Vagina (tissue), 2 donors: ENCODE measurements at regions not wholly inside any gene's neighbourhood (a gene's known extent, or its start where the extent isn't known, plus 50 kb on each side); places are given as distances from the start of the nearest gene placed in this dataset.

Experiments
- DNase-seq, 2 donors: peaks; one replicate each; pipeline ENCODE4 v3.0.0-alpha.2; 2017; ENCODE audit errors: extremely low spot score in 2 of 2
- H3K27ac ChIP-seq: fragments of 200-600 bp; sonication (generic); one replicate; pipeline ENCODE4 v1.5.1; 2019
- H3K27me3 ChIP-seq: fragments of 200-600 bp; sonication (generic); one replicate; pipeline ENCODE4 v1.5.1; 2019
- H3K36me3 ChIP-seq, 2 donors: fragments of 200-600 bp; sonication (generic); one replicate each; pipeline ENCODE4 v1.5.1; 2017 to 2019
- H3K4me1 ChIP-seq: fragments of 200-600 bp; sonication (generic); one replicate; pipeline ENCODE4 v1.5.1; 2019
- H3K4me3 ChIP-seq, 2 donors: fragments of 200-600 bp; sonication (generic); 1 replicate in 1 of 2; 2 replicates in 1 of 2; pipeline ENCODE4 v1.5.1; 2016 to 2019
- H3K9me3 ChIP-seq: fragments of 200-600 bp; sonication (generic); one replicate; pipeline ENCODE4 v1.5.1; 2019
- CTCF ChIP-seq, 3 experiments: fragments of 450-650 bp in 2 of 3; fragments of 200-600 bp in 1 of 3; sonication (generic) in 1 of 3; IDR thresholded peaks; one replicate each; pipeline ENCODE4 v1.5.1; 2017 to 2019; ENCODE audit warnings: antibody characterized with exemption in 3 of 3, mild to moderate bottlenecking in 2 of 3, moderate library complexity in 2 of 3
- POLR2A ChIP-seq, 2 donors: fragments of 450-650 bp; IDR thresholded peaks; one replicate each; pipeline ENCODE4 v1.6.1; 2017; ENCODE audit warnings: antibody characterized with exemption in 2 of 2, mild to moderate bottlenecking in 2 of 2, moderate library complexity in 2 of 2
- POLR2AphosphoS5 ChIP-seq, 2 donors: sonication (generic); formaldehyde crosslinking; IDR thresholded peaks; one replicate each; pipeline ENCODE4 v1.9.0; 2017; ENCODE audit warnings: antibody characterized with exemption in 2 of 2, mild to moderate bottlenecking in 2 of 2, low read depth in 1 of 2; ENCODE audit not compliant: insufficient read depth in 1 of 2
- intact Hi-C: fragments of 100-400 bp; cut with DNase I; formaldehyde crosslinking; loops from one replicate; pipeline ENCODE4 v1.15.1; 2023

- intact Hi-C loops: no loop called here
- Histone ChIP-seq H3K27me3 (no peaks in the 10 kb centered on the region), H3K9me3 (no peaks in the 10 kb centered on the region), H3K36me3 (no peaks in the 10 kb centered on the region), H3K27ac (no peak overlapping the region), H3K4me1 (no peaks in the 10 kb centered on the region), H3K4me3 (no peak overlapping the region)
- no peak for TF ChIP-seq POLR2AphosphoS5 (IDR thresholded peaks at IDR 0.05; ENCODE audit: insufficient read depth in 1 of 2, low read depth in 1 of 2)
- no peak for TF ChIP-seq CTCF (IDR thresholded peaks at IDR 0.05)
- no peak for TF ChIP-seq POLR2A (IDR thresholded peaks at IDR 0.05)
- no peak for DNase-seq
Measured at GRCh38 chr11:42205518-42205917, 746.1 kb upstream of the LRRC4C start.

GRCh38 chr11:42225664-42226063 lies 766.2 kb upstream of the LRRC4C start:
- Histone ChIP-seq H3K4me3 (no peak overlapping the region), H3K9me3 (no peaks in the 10 kb centered on the region), H3K36me3 (no peaks in the 10 kb centered on the region), H3K27me3 (no peaks in the 10 kb centered on the region), H3K4me1 (no peaks in the 10 kb centered on the region), H3K27ac (no peak overlapping the region)
- intact Hi-C loops: no loop called here
- DNase-seq: no peak
- TF ChIP-seq POLR2AphosphoS5 (IDR thresholded peaks at IDR 0.05; ENCODE audit: insufficient read depth in 1 of 2, low read depth in 1 of 2) (no peak), POLR2A (IDR thresholded peaks at IDR 0.05) (no peak), CTCF (IDR thresholded peaks at IDR 0.05) (no peak)

- no peak for TF ChIP-seq POLR2AphosphoS5 (IDR thresholded peaks at IDR 0.05; ENCODE audit: insufficient read depth in 1 of 2, low read depth in 1 of 2)
- TF ChIP-seq CTCF (IDR thresholded peaks at IDR 0.05): no peak
- TF ChIP-seq POLR2A (IDR thresholded peaks at IDR 0.05): no peak
- Histone ChIP-seq H3K27ac (no peak overlapping the region), H3K36me3 (no peaks in the 10 kb centered on the region), H3K4me3 (no peak overlapping the region), H3K4me1 (no peaks in the 10 kb centered on the region), H3K27me3 (no peaks in the 10 kb centered on the region), H3K9me3 (no peaks in the 10 kb centered on the region)
- intact Hi-C loops: no loop called here
- no peak for DNase-seq
Measured at GRCh38 chr11:42232673-42233072, 773.2 kb upstream of the LRRC4C start.

- intact Hi-C loops: no loop called here
Measured at GRCh38 chr11:42234451-42234951, 775.0 kb upstream of the LRRC4C start.

More at GRCh38 chr11:42234451-42234951, 775.0 kb upstream of the LRRC4C start:
- no peaks in the 10 kb centered on the region for H3K36me3 ChIP-seq
- H3K9me3 ChIP-seq: no peaks in the 10 kb centered on the region
- no peaks in the 10 kb centered on the region for H3K4me1 ChIP-seq
- no peaks in the 10 kb centered on the region for H3K27me3 ChIP-seq
- H3K4me3 ChIP-seq: no peak overlapping the region
- DNase-seq: no peak
- no peak overlapping the region for H3K27ac ChIP-seq
- no peak for TF ChIP-seq POLR2A (IDR thresholded peaks at IDR 0.05)
- no peak for TF ChIP-seq CTCF (IDR thresholded peaks at IDR 0.05)
- TF ChIP-seq POLR2AphosphoS5 (IDR thresholded peaks at IDR 0.05; ENCODE audit: insufficient read depth in 1 of 2, low read depth in 1 of 2): no peak
